ENCODE measurements at regions not wholly inside any gene's neighbourhood (a gene's known extent, or its start where the extent isn't known, plus 50 kb on each side); places are given as distances from the start of the nearest gene placed in this dataset.

DNA sequence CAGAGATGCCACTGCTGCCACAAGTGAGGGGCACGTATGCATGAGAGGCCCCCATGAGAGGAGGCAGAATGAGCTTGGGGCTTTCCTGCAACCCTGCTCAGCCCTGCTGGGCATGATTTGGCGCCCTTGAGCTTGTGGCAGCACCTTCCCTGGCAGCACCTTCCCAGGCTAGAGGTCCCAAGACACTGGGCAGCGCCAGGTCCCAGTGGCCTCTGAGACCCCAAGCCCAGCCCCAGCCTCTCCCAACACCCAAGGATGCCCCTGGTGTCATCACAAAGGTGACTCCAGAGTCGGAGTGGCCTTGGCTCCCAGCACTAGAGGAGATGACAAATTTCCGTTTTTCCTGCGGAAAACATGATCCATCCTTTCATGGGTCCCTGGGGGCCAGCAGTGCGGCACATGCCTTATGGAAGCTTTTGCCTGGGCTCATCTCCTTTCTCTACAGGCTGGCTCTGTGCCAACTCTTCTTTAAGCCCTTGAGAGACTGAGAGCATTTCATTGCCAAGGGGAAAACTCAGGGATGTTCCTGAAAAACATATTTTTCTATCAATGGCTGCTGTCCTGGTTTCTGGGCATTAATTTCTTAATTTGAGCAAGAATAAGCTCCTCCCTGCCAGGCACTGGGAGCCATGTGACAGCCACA lies 77.1 kb upstream of the ADAMTS2 start:
- no peak overlapping the region for H3K27ac ChIP-seq (ENCODE audit: low read depth, low read length)
- ChIA-PET CTCF (no interaction called here), POLR2A (no interaction called here)
- peaks cover 34% of the 10 kb centered on the region for H3K9me3 ChIP-seq (ENCODE audit: control insufficient read depth, insufficient read depth, low read length)
- DNase-seq (ENCODE audit: low read depth, low spot score), result no peak
- no peak overlapping the region for H3K4me3 ChIP-seq (ENCODE audit: low read depth, low read length)
- H3K27me3 ChIP-seq (ENCODE audit: control insufficient read depth, insufficient read depth, low read length), result no peaks in the 10 kb centered on the region
- TF ChIP-seq, protein P1, sequence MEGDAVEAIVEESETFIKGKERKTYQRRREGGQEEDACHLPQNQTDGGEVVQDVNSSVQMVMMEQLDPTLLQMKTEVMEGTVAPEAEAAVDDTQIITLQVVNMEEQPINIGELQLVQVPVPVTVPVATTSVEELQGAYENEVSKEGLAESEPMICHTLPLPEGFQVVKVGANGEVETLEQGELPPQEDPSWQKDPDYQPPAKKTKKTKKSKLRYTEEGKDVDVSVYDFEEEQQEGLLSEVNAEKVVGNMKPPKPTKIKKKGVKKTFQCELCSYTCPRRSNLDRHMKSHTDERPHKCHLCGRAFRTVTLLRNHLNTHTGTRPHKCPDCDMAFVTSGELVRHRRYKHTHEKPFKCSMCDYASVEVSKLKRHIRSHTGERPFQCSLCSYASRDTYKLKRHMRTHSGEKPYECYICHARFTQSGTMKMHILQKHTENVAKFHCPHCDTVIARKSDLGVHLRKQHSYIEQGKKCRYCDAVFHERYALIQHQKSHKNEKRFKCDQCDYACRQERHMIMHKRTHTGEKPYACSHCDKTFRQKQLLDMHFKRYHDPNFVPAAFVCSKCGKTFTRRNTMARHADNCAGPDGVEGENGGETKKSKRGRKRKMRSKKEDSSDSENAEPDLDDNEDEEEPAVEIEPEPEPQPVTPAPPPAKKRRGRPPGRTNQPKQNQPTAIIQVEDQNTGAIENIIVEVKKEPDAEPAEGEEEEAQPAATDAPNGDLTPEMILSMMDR (IDR thresholded peaks at IDR 0.05; ENCODE audit: low read depth, low read length), result no peak

DNA sequence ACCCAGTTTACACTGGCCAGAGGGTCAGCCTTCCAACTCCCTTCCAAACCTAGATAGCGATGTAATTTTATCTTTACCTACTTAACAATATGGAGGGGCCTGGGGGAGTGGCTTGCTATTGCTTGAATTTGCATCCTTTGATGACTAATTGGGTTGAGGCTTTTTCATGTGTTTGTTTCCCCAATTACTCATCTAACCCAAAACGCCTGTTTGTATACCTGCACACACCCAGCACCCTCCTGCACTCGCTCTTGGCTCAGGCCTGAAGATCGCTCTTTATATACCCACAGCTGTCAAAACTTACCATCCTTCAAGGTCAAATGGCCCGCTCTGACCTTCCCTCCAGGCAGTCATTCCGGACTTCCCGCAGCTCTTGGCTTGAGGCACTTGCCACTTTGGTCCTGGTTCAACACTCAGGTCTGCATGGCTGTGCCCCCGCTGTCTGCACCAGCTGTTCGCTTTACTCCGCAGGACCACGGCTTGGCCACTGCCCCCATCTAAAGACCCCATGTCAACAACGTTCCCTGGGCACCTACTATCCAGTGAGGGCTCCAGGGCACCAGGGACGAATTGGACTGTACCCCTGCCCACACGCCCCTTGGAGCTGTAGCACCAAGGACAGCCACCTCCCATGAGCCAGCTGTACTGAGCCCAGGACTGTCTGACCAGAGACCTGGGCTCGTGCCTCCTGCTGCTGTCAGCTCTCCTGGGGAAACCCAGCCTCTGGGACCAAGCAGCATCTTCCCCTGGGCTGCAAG lies 76.1 kb upstream of the ADAMTS2 start:
- POLR2A ChIA-PET, result no interaction called here
- DNase-seq (ENCODE audit: low read depth, low spot score), result no peak
- peaks cover 34% of the 10 kb centered on the region for H3K9me3 ChIP-seq (ENCODE audit: control insufficient read depth, insufficient read depth, low read length)

GRCh38 chr5:179420476-179420875 lies 75.2 kb upstream of the ADAMTS2 start:
- POLR2A ChIA-PET, result no interaction called here
- CTCF ChIA-PET, result interaction anchor here (0.5 kb wide), 1 partner anchor 100 kb away, joined by 3 read pairs; no protein-coding TSS in a partner anchor
- TF ChIP-seq, protein P1 (IDR thresholded peaks at IDR 0.05; ENCODE audit: low read depth, low read length), result no peak
- Histone ChIP-seq H3K27me3 (ENCODE audit: control insufficient read depth, insufficient read depth, low read length) (no peaks in the 10 kb centered on the region), H3K4me3 (ENCODE audit: low read depth, low read length) (no peak overlapping the region), H3K9me3 (ENCODE audit: control insufficient read depth, insufficient read depth, low read length) (peaks cover 39% of the 10 kb centered on the region), H3K27ac (ENCODE audit: low read depth, low read length) (no peak overlapping the region)
- no peak for DNase-seq (ENCODE audit: low read depth, low spot score)

More for the DNA sequence above, 76.1 kb upstream of the ADAMTS2 start:
- no peak overlapping the region for H3K4me3 ChIP-seq (ENCODE audit: low read depth, low read length)
- TF ChIP-seq, protein P1 (IDR thresholded peaks at IDR 0.05; ENCODE audit: low read depth, low read length), result no peak
- CTCF ChIA-PET, result no interaction called here
- H3K27me3 ChIP-seq (ENCODE audit: control insufficient read depth, insufficient read depth, low read length), result no peaks in the 10 kb centered on the region
- H3K27ac ChIP-seq (ENCODE audit: low read depth, low read length), result no peak overlapping the region

DNA sequence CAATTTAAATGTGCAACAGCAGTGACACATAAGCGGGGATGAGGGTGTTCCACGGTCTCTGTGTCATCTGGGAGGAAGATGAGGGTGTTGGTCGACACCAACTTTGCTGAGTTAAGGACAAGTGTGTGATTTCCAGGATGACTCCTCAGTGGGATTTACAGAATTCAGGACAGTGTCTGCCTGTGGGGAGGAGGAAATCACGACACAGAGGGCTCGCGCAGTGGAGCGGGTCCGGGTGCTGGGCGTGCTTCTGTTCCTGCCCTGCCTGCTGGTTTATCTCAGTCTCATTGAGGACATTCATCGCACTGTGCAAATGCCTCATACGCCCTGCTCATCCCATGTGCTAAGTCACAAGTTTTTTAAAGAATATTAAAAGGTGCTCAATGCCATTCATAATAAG lies 73.7 kb upstream of the ADAMTS2 start:
- Histone ChIP-seq H3K27me3 (ENCODE audit: control insufficient read depth, insufficient read depth, low read length) (no peaks in the 10 kb centered on the region), H3K27ac (ENCODE audit: low read depth, low read length) (no peak overlapping the region), H3K4me3 (ENCODE audit: low read depth, low read length) (no peak overlapping the region), H3K9me3 (ENCODE audit: control insufficient read depth, insufficient read depth, low read length) (peaks cover 48% of the 10 kb centered on the region)
- no peak for DNase-seq (ENCODE audit: low read depth, low spot score)
- TF ChIP-seq, protein P1 (IDR thresholded peaks at IDR 0.05; ENCODE audit: low read depth, low read length), result no peak
- ChIA-PET POLR2A (no interaction called here), CTCF (no interaction called here)

- no peak overlapping the region for H3K27ac ChIP-seq (ENCODE audit: low read depth, low read length)
- H3K9me3 ChIP-seq (ENCODE audit: control insufficient read depth, insufficient read depth, low read length), result peaks cover 53% of the 10 kb centered on the region
- H3K27me3 ChIP-seq (ENCODE audit: control insufficient read depth, insufficient read depth, low read length), result no peaks in the 10 kb centered on the region
- TF ChIP-seq, protein P1 (IDR thresholded peaks at IDR 0.05; ENCODE audit: low read depth, low read length), result no peak
- POLR2A ChIA-PET, result no interaction called here
- DNase-seq (ENCODE audit: low read depth, low spot score), result no peak
- no peak overlapping the region for H3K4me3 ChIP-seq (ENCODE audit: low read depth, low read length)
- CTCF ChIA-PET, result no interaction called here
Observed at GRCh38 chr5:179417696-179418095, 72.4 kb upstream of the ADAMTS2 start.

All from AG04450 (cell line).